AML-193 (cell line): ENCODE measurements at regions not wholly inside any gene's neighbourhood (a gene's known extent, or its start where the extent isn't known, plus 50 kb on each side); places are given as distances from the start of the nearest gene placed in this dataset.

Experiments used
- DNase-seq, 2 experiments: peaks; one replicate each; lab custom pipeline; 2025; lab: John Stamatoyannopoulos, UW

- no peak for DNase-seq
These were observed 72.6 kb upstream of the CAPRIN2 start for GRCh38 chr12:30827101-30828066.

GRCh38 chr12:30826276-30826675, 71.5 kb upstream of the CAPRIN2 start:
- DNase-seq = no peak

GRCh38 chr12:30825341-30825740, 70.6 kb upstream of the CAPRIN2 start:
- no peak for DNase-seq

- no peak for DNase-seq
These were observed 69.6 kb upstream of the CAPRIN2 start for GRCh38 chr12:30824311-30824710.

- DNase-seq = no peak
These were observed 69.0 kb upstream of the CAPRIN2 start for GRCh38 chr12:30823764-30824163.

GRCh38 chr12:30823156-30823699, 68.5 kb upstream of the CAPRIN2 start:
- no peak for DNase-seq

GRCh38 chr12:30822385-30823155, 67.8 kb upstream of the CAPRIN2 start:
- no peak for DNase-seq

- DNase-seq = no peak
These were observed 65.7 kb upstream of the CAPRIN2 start for GRCh38 chr12:30820406-30820946.

- no peak for DNase-seq
These were observed 63.8 kb upstream of the CAPRIN2 start for GRCh38 chr12:30818562-30818961.

GRCh38 chr12:30816742-30817465, 62.2 kb upstream of the CAPRIN2 start:
- DNase-seq = no peak

- DNase-seq = no peak
These were observed 59.5 kb upstream of the CAPRIN2 start for GRCh38 chr12:30814295-30814655.

- no peak for DNase-seq
These were observed 59.0 kb upstream of the CAPRIN2 start for GRCh38 chr12:30813525-30814294.

GRCh38 chr12:30811966-30812365, 57.2 kb upstream of the CAPRIN2 start:
- DNase-seq = no peak

- no peak for DNase-seq
These were observed 56.2 kb upstream of the CAPRIN2 start for GRCh38 chr12:30810918-30811317.

- DNase-seq = no peak
These were observed 52.9 kb upstream of the CAPRIN2 start for GRCh38 chr12:30807695-30808034.

GRCh38 chr12:30806989-30807694, 52.4 kb upstream of the CAPRIN2 start:
- DNase-seq = peak; percentile 33 to 51

- no peak for DNase-seq
These were observed 51.2 kb upstream of the CAPRIN2 start for GRCh38 chr12:30805959-30806358.
